ENCODE measurements at regions not wholly inside any gene's neighbourhood (a gene's known extent, or its start where the extent isn't known, plus 50 kb on each side); places are given as distances from the start of the nearest gene placed in this dataset.

- no peak for TF ChIP-seq CTCF (IDR thresholded peaks at IDR 0.05; ENCODE audit: low read length)
- no peak for TF ChIP-seq EZH2 (IDR thresholded peaks at IDR 0.05; ENCODE audit: borderline replicate concordance, low read length)
These were observed 123.9 kb upstream of the PMCH start for GRCh38 chr12:102321305-102322082.
